ENCODE measurements at regions not wholly inside any gene's neighbourhood (a gene's known extent, or its start where the extent isn't known, plus 50 kb on each side); places are given as distances from the start of the nearest gene placed in this dataset.
A peak's percentile ranks its signal among the peaks of the same experiment; 100 is the strongest.
"Not testable (repeated sequence)": the region's sequence is repeated elsewhere in the genome, so short reads cannot be mapped to it uniquely, and the experiment has no call there.

DNA sequence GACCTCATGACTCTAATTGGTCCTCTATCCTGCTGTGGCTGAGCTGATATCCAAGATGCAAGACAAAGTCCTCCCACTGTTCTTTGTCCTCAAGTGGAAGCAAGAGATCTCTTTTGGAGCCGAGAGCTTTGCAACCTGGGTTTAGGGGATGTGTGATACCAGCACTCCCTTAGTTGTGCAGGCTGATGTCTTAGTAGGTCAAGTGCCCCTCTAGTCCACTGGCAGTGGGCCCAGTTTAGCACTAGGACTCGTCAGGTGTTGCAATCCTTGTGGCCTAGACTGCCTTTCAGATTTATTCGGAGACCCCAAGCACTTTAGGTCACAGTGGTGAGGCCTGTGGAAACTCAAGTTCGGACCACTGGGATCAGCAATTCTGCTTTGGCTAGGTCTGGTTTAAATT lies 64.0 kb downstream of the GPRASP3 start:
- Mint-ChIP-seq H3K4me1 (no peaks in the 10 kb centered on the region), H3K36me3 (ENCODE audit: low read depth) (peaks cover 4% of the 10 kb centered on the region), H3K27ac (no peak overlapping the region), H3K4me3 (no peak overlapping the region), H3K9me3 (peaks cover 8% of the 10 kb centered on the region), H3K27me3 (no peaks in the 10 kb centered on the region)
- DNase-seq = no peak
- intact Hi-C loops (cut with micrococcal nuclease) = no loop called here

DNA sequence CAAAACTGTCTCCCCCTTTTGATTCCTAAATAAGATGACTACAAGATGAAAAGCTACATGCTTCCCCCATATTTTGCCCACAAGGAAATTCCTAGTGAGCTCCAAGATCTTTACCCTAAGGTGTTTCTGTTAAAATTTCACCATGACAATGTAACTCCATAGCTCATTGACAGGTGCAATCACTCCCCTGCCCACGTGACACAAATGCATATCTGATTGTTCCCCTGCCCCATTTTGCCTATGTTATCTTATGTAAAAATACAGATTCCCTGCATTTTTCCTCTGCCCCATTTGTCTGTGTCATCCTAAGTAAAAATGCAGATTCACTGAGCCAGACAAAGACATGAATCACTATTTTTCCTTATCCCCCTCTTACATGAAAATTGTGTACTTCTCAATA lies 66.7 kb downstream of the GPRASP3 start:
- Mint-ChIP-seq H3K4me3 (no peak overlapping the region), H3K27me3 (no peaks in the 10 kb centered on the region), H3K36me3 (ENCODE audit: low read depth) (peaks cover 6% of the 10 kb centered on the region), H3K4me1 (no peaks in the 10 kb centered on the region), H3K27ac (no peak overlapping the region), H3K9me3 (peaks cover 8% of the 10 kb centered on the region)
- no peak for DNase-seq
- intact Hi-C loops (cut with micrococcal nuclease) = no loop called here

DNA sequence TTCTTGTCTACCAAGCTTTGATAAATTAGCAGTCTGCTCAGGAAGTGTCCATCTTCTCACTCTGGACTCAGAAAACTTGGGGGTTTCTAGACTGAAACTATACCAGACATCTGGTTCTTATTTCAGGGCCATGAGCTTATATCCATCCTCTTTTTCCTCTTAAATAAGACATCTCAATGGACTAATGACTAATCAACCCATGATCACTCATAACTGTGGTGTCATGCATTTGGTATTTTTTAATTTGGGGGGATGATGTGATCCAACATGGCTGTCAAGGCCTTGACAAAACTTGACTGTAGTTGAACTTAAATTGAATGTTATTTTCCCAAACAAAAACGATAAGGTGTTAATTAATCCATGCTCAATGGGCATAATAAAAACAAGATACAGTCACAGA lies 87.8 kb downstream of the GPRASP3 start:
- no peak overlapping the region for H3K4me3 Mint-ChIP-seq
- no peak for DNase-seq
- no peaks in the 10 kb centered on the region for H3K9me3 Mint-ChIP-seq
- intact Hi-C loops (cut with micrococcal nuclease) = no loop called here
- H3K27ac Mint-ChIP-seq = no peak overlapping the region
- H3K4me1 Mint-ChIP-seq = no peaks in the 10 kb centered on the region
- H3K27me3 Mint-ChIP-seq = no peaks in the 10 kb centered on the region
- H3K36me3 Mint-ChIP-seq (ENCODE audit: low read depth) = no peaks in the 10 kb centered on the region

DNA sequence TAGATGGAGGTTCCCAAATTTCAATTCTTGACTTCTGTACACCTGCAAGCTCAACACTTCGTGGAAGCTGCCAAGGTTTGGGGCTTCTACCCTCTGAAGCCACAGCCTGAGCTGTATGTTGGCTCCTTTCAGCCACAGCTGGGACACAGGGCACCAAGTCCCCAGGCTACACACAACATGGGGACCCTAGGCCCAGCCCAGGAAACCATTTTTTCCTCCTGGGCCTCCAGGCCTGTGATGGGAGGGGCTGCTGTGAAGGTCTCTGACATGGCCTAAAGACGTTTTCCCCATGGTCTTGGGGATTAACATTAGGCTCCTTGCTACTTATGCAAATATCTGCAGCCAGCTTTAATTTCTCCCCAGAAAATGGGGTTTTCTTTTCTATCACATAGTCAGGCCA lies 97.7 kb downstream of the GPRASP3 start:
- H3K4me1 Mint-ChIP-seq; intact Hi-C loops (cut with micrococcal nuclease); H3K27ac Mint-ChIP-seq; H3K4me3 Mint-ChIP-seq; DNase-seq; H3K27me3 Mint-ChIP-seq; H3K9me3 Mint-ChIP-seq: not testable (repeated sequence)
- peaks cover 13% of the 10 kb centered on the region for H3K36me3 Mint-ChIP-seq (ENCODE audit: low read depth)

DNA sequence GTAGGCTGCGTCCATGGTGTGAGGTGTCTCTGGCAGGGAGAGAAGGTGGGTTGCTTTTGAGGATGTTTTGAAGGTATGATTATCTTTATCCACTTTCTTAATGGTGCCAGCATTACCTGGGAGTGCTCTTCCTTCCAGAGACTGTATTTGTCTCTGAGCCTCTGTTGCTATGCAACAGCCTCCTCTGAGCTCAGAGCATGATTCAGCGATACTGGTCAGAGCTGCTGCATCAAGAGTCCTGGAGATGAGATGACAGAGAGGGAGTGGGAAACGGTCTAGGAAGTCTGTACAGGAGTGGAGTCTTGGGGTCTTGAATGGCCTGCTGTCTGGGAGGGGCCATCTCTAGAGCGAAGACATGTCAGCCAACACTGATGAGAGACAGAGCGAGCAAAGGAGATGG lies 104.4 kb upstream of the RAB40AL start:
- Mint-ChIP-seq H3K9me3 (no peaks in the 10 kb centered on the region), H3K36me3 (ENCODE audit: low read depth) (peaks cover 4% of the 10 kb centered on the region), H3K4me3 (no peak overlapping the region), H3K4me1 (no peaks in the 10 kb centered on the region), H3K27ac (peak overlapping the region; percentile 45), H3K27me3 (no peaks in the 10 kb centered on the region)
- no peak for DNase-seq
- intact Hi-C loops (cut with micrococcal nuclease) = no loop called here

DNA sequence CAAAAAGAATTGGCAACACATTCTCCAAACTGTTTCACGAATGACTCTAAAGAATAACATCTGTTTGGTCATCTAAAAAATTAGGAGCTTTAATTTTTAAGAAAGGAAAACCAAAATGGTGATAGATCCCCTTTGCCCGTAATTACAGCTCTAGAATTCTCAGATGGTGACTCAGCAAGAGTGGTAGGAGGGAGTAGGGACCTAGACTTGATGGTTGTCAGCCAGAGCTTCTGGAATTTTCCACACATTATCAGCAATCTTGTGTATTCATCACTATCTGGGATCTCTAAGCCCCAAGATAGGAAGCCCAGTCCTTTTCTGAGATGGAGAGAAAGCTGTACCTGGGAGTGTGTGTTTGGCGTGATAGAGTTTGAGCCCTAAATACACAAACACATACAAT lies 103.9 kb upstream of the RAB40AL start:
- peaks cover 4% of the 10 kb centered on the region for H3K36me3 Mint-ChIP-seq (ENCODE audit: low read depth)

DNA sequence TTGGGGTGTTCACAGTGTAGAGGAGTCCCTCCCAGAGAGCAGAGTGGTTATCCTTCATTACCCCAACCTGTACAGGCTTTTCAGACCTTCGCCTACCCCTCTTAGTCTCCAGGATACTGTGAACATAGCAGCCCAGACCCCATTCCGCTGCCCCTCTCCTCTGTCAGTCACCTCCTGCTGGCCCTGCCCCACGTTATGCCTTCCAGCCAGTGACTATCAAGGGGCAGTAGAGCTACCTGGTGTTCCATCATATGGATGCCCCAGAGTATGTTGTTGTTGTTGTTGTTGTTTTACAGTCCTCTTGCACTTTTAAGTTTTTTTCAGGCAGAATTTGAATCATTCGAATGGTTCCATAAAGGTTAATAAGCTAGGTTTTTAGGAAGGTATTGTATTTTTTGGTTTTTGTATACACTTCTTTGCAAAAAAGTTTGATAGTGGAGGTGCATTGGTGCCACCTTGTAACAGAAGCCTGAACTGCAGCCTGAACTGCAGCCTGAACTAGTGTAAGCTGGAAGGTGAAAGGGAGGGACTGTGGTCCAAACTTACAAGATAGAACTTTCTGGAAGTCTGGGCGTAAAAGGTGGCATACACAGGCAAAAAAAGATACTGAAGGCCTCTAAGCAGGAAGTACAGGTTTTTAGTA lies 101.4 kb upstream of the RAB40AL start:
- no peak overlapping the region for H3K27ac Mint-ChIP-seq
- intact Hi-C loops (cut with micrococcal nuclease) = no loop called here
- no peak overlapping the region for H3K4me3 Mint-ChIP-seq
- H3K36me3 Mint-ChIP-seq (ENCODE audit: low read depth) = no peaks in the 10 kb centered on the region
- no peaks in the 10 kb centered on the region for H3K4me1 Mint-ChIP-seq
- H3K27me3 Mint-ChIP-seq = no peaks in the 10 kb centered on the region
- DNase-seq = peak; percentile 58
- H3K9me3 Mint-ChIP-seq = no peaks in the 10 kb centered on the region

More for the DNA sequence above, 103.9 kb upstream of the RAB40AL start:
- Mint-ChIP-seq H3K4me3 (no peak overlapping the region), H3K27ac (no peak overlapping the region), H3K4me1 (no peaks in the 10 kb centered on the region), H3K27me3 (no peaks in the 10 kb centered on the region), H3K9me3 (no peaks in the 10 kb centered on the region)
- intact Hi-C loops (cut with micrococcal nuclease) = no loop called here
- DNase-seq = no peak

DNA sequence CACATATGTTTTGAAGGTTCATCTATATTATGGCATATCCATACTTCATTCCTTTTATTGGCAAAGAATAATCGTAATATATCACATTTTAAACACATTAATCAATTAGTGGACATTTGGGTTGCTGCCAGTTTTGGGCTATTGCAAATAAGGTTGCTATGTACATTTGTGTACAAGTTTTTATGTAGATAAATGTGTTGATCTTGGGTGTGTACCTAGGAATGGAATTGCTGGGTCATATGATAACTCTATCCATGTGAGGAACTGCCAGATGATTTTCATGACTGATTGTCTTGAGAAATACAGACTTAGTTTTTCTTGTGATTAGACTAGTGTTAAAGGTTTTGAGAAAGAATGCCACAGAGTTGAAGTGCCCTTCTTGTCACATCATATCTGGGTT lies 99.2 kb upstream of the RAB40AL start:
- H3K27ac Mint-ChIP-seq = no peak overlapping the region
- H3K4me1 Mint-ChIP-seq = no peaks in the 10 kb centered on the region
- DNase-seq = no peak
- no peaks in the 10 kb centered on the region for H3K36me3 Mint-ChIP-seq (ENCODE audit: low read depth)
- intact Hi-C loops (cut with micrococcal nuclease) = no loop called here
- H3K4me3 Mint-ChIP-seq = no peak overlapping the region
- no peaks in the 10 kb centered on the region for H3K9me3 Mint-ChIP-seq
- H3K27me3 Mint-ChIP-seq = no peaks in the 10 kb centered on the region

DNA sequence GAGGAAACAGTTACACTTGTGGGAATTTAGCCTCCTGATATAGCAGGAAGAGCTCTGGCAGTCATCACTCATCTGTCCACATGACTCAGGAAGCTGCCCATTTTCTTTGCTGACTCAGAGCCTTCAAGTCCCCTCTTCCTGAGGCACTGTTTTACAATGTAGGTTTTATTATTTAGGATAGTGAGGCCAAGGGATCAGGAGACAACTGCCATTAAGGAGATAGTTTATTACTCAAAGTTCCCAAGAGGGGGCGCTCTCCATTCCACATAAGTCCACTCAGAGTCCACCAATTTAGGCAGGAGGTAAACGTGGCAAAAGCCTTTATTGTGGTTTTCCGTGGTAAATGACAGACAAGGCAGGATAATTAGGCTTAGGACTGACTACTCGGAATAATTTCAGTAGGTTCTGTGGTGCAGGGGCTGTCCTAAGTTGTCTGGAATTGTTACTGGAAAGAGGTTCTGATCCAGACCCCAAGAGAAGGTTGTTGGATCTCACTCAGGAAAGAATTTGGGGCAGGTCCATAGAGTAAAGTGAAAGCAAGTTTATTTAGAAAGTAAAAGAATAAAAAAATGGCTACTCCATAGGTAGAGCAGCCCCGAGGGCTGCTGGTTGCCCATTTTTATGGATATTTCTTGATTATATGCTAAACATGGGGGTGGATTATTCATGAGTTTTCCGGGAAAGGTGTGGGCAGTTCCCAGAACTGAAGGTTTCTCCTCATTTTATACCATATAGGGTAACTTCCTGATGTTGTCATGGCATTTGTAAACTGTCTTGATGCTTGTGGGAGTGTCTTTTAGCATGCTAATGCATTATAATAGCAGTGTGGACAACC lies 96.0 kb upstream of the RAB40AL start:
- no peaks in the 10 kb centered on the region for H3K4me1 Mint-ChIP-seq
- no peak for DNase-seq
- no peaks in the 10 kb centered on the region for H3K36me3 Mint-ChIP-seq (ENCODE audit: low read depth)
- no peak overlapping the region for H3K27ac Mint-ChIP-seq
- H3K4me3 Mint-ChIP-seq = no peak overlapping the region
- intact Hi-C loops (cut with micrococcal nuclease) = no loop called here
- no peaks in the 10 kb centered on the region for H3K27me3 Mint-ChIP-seq
- H3K9me3 Mint-ChIP-seq = no peaks in the 10 kb centered on the region

DNA sequence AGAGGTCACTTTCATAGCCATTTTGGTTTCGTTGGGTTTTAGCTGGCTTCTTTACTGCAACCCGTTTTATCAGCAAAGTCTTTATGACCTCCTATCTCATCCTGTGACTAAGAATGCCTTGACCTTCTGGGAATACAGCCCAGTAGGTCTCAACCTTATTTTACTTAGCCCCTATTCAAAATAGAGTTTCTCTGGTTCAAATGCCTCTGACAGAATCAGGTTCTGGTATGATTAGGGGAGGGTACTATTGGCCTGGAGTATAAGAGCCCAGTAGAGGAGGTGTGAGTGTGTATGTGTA lies 95.4 kb upstream of the RAB40AL start:
- Mint-ChIP-seq H3K27ac (no peak overlapping the region), H3K9me3 (no peaks in the 10 kb centered on the region), H3K4me1 (no peaks in the 10 kb centered on the region), H3K36me3 (ENCODE audit: low read depth) (no peaks in the 10 kb centered on the region), H3K4me3 (no peak overlapping the region), H3K27me3 (no peaks in the 10 kb centered on the region)
- intact Hi-C loops (cut with micrococcal nuclease) = no loop called here
- DNase-seq = no peak

DNA sequence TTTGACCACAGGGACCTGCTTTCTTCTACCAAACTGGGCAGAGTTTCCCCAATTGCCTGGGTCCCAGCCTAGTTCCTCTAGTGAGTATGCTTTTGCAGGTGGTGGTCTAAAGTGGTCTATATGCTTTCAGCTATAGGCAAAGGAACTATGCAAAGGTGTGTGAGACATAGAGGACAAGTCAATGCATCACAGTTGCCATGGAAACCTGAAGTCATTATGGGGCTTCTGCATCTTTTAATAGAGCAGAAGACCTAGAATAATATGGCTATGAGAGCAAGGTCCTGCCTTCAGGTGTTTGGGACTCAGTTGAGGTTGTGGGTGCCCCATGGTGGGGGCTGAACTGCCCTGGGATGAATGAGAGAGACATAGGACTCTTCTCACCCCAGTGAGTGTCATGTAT lies 92.1 kb upstream of the RAB40AL start:
- no peaks in the 10 kb centered on the region for H3K9me3 Mint-ChIP-seq
- DNase-seq = no peak
- intact Hi-C loops (cut with micrococcal nuclease) = no loop called here
- H3K4me3 Mint-ChIP-seq = no peak overlapping the region
- H3K4me1 Mint-ChIP-seq = no peaks in the 10 kb centered on the region
- H3K27ac Mint-ChIP-seq = no peak overlapping the region
- no peaks in the 10 kb centered on the region for H3K36me3 Mint-ChIP-seq (ENCODE audit: low read depth)
- H3K27me3 Mint-ChIP-seq = no peaks in the 10 kb centered on the region

DNA sequence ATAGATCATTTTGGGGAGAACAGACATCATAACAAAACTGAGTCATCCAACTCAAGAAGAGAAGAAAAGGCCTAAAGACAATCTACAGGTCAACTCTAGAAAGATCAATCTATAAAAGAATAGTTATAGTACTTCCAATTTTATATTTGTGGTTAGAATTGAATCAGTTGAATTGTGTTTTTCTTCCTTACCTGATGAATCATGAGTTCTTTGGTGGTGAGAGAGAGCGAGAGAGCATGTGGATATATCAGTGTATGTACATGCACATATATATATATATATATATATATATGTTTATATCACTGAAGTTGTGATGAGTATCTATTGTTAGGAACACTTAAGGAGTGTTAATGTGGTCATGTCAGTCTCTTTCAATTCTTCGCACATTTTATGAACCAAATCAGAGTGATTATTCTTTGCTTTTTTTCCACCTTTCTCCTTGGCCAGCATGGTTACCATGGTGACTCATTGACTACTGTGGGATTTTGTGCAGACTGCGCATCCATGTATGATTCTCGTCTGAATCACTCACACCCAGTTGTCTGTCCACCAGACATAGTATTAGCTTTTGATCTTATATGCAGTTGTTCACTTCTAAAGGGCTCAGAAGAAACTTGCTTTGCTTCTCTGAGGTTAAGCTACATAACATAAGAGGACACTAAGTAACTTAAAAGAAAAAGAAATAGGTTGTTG lies 90.4 kb upstream of the RAB40AL start:
- intact Hi-C loops (cut with micrococcal nuclease) = no loop called here
- Mint-ChIP-seq H3K4me1 (no peaks in the 10 kb centered on the region), H3K9me3 (no peaks in the 10 kb centered on the region), H3K4me3 (no peak overlapping the region), H3K27me3 (no peaks in the 10 kb centered on the region), H3K36me3 (ENCODE audit: low read depth) (no peaks in the 10 kb centered on the region), H3K27ac (no peak overlapping the region)
- no peak for DNase-seq

DNA sequence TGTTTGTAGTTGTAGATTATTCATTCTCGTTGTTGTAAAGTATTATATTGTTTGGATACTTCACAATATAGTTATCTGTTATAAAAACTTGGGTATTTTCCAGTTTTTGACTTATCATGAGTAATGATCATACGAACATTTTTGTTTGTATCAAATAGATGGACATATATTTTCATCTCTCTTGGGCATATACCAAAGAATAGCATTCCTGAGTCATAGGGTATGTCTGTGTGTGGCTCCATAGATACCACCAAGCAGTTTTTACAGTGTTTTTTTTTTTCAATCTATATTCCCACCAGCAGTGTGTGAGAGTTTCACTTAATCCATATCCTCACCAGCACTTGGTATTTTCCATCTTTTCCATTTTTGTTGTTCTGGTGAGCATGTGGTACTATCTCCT lies 89.7 kb upstream of the RAB40AL start:
- H3K27ac Mint-ChIP-seq = no peak overlapping the region
- no peaks in the 10 kb centered on the region for H3K4me1 Mint-ChIP-seq
- H3K36me3 Mint-ChIP-seq (ENCODE audit: low read depth) = no peaks in the 10 kb centered on the region
- H3K9me3 Mint-ChIP-seq = no peaks in the 10 kb centered on the region
- intact Hi-C loops (cut with micrococcal nuclease) = no loop called here
- H3K4me3 Mint-ChIP-seq = no peak overlapping the region
- H3K27me3 Mint-ChIP-seq = no peaks in the 10 kb centered on the region
- DNase-seq = no peak

DNA sequence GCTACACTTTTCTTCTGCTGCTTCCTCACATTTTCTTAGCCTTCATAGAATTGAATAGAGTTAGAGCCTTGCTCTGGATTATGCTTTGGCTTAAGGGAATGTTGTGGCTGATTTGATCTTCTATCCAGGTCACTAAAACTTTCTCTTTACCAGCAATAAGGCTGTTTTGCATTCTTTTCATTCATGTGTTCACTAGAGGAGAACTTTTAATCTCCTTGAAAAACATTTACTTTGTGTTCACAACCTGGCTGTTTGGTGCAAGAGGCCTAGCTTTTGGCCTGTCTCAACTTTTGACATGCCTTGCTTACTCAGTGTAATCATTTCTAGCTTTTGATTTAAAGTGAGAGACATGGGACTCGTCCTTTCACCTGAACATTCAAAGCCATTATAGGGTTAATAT lies 87.7 kb upstream of the RAB40AL start:
- intact Hi-C loops (cut with micrococcal nuclease) = no loop called here
- H3K9me3 Mint-ChIP-seq = no peaks in the 10 kb centered on the region
- no peaks in the 10 kb centered on the region for H3K27me3 Mint-ChIP-seq
- DNase-seq = no peak
- no peaks in the 10 kb centered on the region for H3K4me1 Mint-ChIP-seq
- no peak overlapping the region for H3K4me3 Mint-ChIP-seq
- no peak overlapping the region for H3K27ac Mint-ChIP-seq
- H3K36me3 Mint-ChIP-seq (ENCODE audit: low read depth) = no peaks in the 10 kb centered on the region

All from activated CD4-positive, alpha-beta T cell treated with anti-CD3 and anti-CD28 coated beads, Interleukin-2, amount 10 ng/mL, durations not matched to agents 24 days and 14 days (primary cell).